NOMO-1 treated with dmso at 0.1 percent for 144 hours (cell line): ENCODE measurements at regions not wholly inside any gene's neighbourhood (a gene's known extent, or its start where the extent isn't known, plus 50 kb on each side); places are given as distances from the start of the nearest gene placed in this dataset.

Experiments used
- DNase-seq: peaks from one replicate; lab custom pipeline; 2025; ENCODE audit not compliant: unreplicated experiment; lab: John Stamatoyannopoulos, UW

DNA sequence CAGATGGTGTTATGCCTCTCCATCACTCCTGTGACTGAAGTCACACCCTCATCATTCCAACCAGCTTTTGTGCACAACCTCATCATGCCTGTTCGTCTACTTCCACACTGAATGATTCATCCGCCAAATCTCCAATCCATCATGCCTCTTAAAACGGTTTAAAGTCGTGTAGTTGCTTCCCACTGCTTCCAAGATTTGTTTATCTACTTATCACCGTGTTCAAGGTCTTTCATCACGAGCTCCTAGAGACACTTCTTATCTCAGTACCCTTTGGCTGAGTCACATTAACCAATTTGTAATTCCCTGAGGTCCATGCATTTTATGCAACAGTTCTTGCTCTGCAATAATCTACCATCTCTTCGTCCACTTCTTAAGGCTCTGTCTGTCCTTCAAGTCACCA lies 592.3 kb upstream of the ID2 start:
- DNase-seq, result no peak

- peak; percentile 79 for DNase-seq
These were observed 590.8 kb upstream of the ID2 start for GRCh38 chr2:8090748-8091700.

GRCh38 chr2:8094526-8094925 lies 587.3 kb upstream of the ID2 start:
- DNase-seq, result no peak

DNA sequence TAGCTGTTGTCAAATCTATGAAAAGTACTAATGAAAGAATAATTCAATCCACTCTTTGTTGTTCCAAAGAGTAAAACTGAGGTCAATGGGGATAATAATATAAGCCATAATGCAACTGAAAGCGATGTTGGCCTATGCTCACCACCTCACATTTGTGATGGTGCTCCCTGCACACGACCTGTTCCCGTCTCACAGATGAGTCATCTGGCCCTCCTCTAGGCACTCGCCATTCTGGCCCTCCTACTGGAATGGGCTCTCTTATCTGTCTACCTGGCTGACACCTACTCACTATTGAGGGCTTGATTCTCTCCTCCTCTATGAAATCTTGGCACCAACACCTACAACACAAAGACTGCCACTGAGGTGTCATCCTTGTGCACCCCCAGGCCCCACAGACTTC lies 585.9 kb upstream of the ID2 start:
- no peak for DNase-seq

DNA sequence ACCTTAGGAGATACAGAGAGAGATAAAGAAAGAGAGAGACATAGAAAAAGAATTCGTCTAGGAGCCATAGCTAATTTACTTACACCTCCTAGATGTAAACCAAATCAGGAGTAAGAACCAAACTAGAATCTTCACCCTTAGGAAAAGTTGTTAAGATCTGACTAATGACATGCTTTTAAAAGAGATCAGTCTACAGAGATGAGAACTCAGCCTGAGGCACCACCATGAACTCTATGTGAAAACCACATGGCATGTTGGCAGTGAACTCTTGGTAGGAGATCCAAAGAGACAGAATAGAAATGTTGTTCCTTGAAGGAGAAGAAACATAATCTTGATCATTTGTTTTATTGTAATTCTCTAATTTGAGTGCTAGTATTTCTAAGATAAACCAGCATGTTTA lies 585.4 kb upstream of the ID2 start:
- no peak for DNase-seq

DNA sequence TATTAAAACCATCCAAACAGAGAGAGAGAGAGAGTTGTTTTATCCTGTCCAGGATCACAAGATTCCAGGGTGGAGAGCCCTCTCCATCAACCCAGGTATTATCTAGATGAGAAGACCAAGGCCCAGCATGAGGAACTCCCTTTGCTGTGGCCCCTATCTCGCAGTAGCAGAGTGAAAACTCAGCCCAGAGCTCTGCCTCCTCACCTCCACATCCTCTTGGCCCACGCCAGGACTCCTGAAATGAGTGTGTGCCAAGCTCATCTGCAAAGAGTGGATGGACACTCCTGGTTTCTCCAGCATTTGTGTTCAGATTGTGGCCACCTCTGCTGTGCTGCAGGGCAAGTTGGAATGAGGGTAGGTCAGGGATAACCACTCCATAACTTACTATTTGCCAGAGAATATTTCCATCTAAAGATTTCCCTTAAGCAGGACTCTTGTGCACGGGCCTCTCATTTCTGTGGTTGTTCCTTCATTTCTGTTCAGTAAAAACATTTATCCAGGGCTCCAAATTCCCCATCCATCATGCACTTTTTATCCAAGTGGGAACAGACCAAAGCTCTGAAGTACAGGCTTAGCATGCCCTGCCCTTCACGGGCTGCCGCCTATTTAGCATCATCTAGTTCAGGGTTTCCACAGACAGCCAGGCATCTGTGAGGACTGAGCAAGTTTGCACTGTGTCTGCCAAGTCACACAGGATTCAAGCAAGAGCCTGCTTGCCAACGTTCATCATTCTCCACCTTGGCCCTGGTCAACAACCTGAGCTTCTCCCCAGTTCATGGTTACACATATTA lies 583.2 kb upstream of the ID2 start:
- no peak for DNase-seq

- no peak for DNase-seq
These were observed 582.6 kb upstream of the ID2 start for GRCh38 chr2:8099267-8099582.

DNA sequence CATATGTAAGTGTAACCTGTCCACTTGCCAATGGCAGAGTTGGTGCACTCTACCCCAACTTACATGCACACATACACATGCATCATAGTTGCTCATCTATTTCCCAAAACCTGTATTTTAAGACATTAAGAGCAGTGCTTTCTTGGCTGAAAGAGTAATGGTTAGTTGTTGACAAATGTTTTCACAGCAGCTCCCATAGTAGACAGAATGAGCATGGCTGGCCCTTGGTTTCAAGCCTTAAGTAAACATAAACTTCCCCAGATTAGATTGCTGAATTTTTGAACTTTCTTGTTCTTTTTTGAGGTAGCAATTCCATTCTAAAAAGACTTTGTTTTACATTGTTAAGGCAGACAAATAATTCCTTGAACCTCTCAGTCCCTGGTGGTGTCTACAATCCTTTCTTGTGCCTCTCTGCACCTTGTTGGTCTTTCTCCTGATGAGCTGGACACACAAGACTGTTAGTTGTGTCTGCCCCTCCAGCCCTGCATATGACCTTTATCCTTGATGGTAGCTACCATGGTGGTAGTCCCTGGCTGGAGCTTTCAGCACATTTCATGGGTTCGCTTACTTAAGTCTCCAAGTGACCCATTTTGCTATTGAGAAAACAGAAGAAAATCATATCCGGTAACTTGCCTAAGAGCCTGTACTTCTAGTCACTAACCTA lies 580.1 kb upstream of the ID2 start:
- no peak for DNase-seq

GRCh38 chr2:8102470-8102869 lies 579.4 kb upstream of the ID2 start:
- DNase-seq, result no peak

GRCh38 chr2:8103085-8103708 lies 578.7 kb upstream of the ID2 start:
- no peak for DNase-seq

DNA sequence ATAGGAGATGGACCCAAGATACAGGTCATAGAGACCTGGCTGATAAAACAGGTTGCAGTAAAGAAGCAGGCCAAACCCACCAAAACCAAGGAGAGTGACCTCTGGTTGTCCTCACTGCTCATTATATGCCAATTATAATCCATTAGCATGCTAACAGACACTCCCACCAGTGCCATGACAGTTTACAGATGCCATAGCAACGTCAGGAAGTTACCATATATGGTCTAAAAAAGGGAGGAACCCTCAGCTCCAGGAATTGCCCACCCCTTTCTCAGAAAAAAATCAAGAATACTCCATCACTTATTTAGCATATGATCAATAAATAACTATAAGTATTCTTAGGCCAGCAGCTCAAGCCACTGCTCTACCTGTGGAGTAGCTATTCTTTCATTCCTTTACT lies 574.7 kb upstream of the ID2 start:
- no peak for DNase-seq

DNA sequence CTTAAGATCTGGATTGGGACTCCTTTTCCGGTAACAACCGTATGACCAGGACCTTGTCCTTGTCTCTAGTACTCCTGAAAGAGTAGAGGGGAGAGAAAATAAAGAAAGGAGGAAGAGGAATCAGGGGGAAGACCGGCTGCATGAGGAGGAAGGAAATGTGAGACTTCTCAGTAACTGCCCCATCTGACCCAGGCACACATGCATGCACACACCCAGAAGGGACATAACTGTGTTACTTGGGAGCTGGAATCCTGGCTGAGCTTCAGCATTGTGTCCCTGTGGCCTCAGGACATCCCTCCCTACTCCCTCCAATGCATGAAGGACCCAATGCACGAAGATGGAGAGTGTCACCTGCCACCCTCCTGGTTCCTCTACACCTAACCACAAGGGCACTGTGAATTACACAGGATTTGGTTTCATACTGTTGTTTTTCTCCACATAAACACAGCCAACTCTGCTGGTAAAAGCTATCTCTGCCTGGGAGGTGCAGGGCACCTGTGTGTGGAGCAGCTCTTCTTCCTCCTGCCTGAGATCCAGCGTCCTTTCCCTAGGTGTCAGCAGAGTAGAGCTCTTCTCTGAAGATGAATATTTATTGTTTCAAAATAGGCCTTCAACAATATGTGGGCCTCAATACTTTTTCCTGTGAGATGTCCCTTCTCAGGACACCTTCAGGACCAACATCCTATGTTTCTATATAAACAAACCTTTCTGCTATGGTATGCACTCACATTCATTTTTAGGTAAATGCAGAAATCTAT lies 574.1 kb upstream of the ID2 start:
- no peak for DNase-seq

- DNase-seq, result no peak
These were observed 571.1 kb upstream of the ID2 start for GRCh38 chr2:8110716-8111115.

DNA sequence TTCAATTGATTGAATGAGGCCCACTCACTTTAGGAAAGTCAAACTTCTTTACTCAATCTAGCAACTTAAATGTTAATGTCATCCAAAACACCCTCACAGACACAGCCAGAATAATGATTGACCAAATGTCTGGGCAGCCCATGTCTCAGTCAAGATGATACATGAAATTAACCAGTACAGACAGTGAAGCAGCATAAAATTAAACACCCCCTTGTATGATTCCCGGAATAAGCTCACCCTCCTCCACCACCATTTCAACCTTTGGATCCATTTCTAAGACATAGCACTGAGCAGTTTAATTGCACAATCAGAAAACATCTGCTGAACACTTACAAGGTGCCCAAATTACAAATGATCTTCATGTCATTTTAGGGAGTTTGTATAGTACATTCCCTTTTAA lies 570.7 kb upstream of the ID2 start:
- no peak for DNase-seq

DNA sequence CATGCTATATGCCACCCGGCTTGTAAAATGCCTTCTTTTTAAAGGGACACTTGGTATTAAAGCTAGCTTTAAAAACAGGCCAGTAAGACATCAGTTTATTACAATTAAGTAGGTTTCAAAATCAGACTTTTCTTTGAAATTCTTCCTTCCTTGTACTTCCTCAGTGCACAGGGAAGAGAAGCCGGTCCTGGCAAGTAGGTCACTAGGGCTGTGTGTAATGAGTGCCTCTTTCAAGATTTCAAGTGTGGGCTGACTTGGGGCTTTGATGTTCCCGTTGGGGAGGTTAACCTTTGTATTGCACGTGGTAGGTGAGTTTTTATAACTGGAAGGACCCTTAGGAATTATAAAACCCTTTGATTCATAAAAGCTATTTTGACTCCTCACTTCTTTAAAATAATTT lies 566.4 kb upstream of the ID2 start:
- no peak for DNase-seq

- no peak for DNase-seq
These were observed 565.9 kb upstream of the ID2 start for GRCh38 chr2:8115966-8116365.

DNA sequence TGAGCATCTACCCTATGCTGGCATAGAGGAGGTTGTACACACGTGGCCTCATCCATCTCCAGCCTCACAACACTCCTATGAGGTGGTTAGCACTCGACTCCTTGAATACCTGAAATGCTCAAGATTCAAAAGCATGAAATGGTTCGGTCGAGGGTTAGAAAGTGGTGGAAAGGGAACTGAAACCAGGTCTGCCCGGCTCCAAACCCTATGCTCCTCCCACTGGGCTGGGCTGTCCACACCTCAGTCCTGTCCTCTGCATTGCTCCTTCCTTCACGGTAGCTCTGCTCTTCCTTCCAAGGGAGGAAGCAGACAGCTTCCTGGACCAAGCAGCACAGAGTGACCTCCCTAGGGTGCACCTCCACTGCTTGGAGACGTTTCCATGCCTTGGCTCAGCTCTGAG lies 565.2 kb upstream of the ID2 start:
- DNase-seq, result peak; percentile 84

DNA sequence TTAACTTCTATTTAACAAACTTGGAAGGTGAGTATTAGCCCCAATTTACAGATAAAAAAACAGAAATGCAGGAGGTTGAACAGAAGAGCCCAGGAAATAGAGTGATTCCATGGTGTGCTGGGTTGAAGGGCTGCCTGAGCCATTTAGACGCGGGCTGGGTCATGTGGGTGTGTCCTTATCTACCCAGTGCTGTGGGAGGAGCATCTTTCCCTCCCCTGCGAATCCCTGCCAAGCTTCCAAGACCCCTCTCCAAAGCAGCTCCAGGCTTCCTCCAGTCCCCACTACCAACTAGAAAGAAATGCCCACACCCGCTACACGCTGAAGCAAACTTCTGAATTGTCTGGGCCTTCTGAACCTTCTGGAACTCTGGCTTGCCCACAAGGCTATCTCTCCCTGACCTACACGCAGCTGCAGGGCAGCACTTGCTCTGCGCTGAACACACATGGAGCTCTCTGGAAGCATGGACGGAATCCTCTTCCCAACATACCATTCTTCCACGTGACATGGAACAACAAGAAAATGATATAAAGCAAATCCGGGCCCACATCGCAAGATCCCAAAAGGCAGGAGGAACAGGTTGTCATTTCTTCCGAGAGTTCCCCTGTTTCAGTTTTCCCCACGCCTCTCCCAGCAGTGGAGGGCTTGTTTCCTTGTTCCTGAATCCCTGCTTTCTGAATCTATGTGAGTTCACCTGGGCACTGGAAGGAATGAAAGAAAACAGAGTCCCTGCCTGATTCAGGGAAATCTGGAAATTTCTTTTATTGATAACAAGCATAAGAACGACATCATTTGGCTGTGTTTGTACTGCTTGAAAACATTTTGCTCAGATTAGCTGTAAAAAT lies 562.7 kb upstream of the ID2 start:
- no peak for DNase-seq

GRCh38 chr2:8119782-8120505 lies 561.9 kb upstream of the ID2 start:
- DNase-seq, result no peak
